C4-2B (cell line): ENCODE measurements at regions not wholly inside any gene's neighbourhood (a gene's known extent, or its start where the extent isn't known, plus 50 kb on each side); places are given as distances from the start of the nearest gene placed in this dataset.

Experiments
- CTCF ChIP-seq: fragments of 450-650 bp; conservative IDR thresholded peaks from 2 replicates; pipeline ENCODE4 v1.5.1; 2017; ENCODE audit warnings: mild to moderate bottlenecking
- ZFX ChIP-seq: fragments of 450-650 bp; IDR thresholded peaks from 2 replicates; pipeline ENCODE4 v1.6.1; 2017

GRCh38 chr12:74964390-74964789, 245.2 kb downstream of the KCNC2 start:
- no peak for TF ChIP-seq ZFX
- no peak for TF ChIP-seq CTCF
